CD14-positive monocyte (primary cell): ENCODE measurements at regions not wholly inside any gene's neighbourhood (a gene's known extent, or its start where the extent isn't known, plus 50 kb on each side); places are given as distances from the start of the nearest gene placed in this dataset.

ENCODE experiments used
- DNase-seq, 3 donors: peaks; one replicate each; pipeline ENCODE4 v3.0.0-alpha.2; 2011 to 2022
- H2AFZ ChIP-seq: 2 replicates; pipeline ENCODE4 v1.6.0; 2012; ENCODE audit warnings: mild to moderate bottlenecking, low read depth, low read length, inconsistent platforms; ENCODE audit not compliant: insufficient read depth, poor library complexity, severe bottlenecking
- H3K27ac ChIP-seq, 2 donors: 1 replicate in 1 of 2; 2 replicates in 1 of 2; pipeline ENCODE4 v1.5.1; 2012 to 2013; ENCODE audit warnings: low read length in 2 of 2, control low read depth in 1 of 2, inconsistent platforms in 1 of 2, low read depth in 1 of 2, mild to moderate bottlenecking in 1 of 2
- H3K27me3 ChIP-seq, 2 donors: one replicate each; pipeline versions ENCODE4 v1.6.0 to v1.6.1; 2011 to 2013; ENCODE audit warnings: low read length in 2 of 2; ENCODE audit not compliant: control insufficient read depth in 2 of 2, insufficient read depth in 2 of 2
- H3K36me3 ChIP-seq, 2 donors: replicated peaks in 1 of 2; 1 replicate in 1 of 2; 2 replicates in 1 of 2; pipeline versions ENCODE4 v1.5.1 to v1.6.1; 2012 to 2013; ENCODE audit warnings: low read length in 2 of 2, control low read depth in 1 of 2, inconsistent platforms in 1 of 2, mild to moderate bottlenecking in 1 of 2; ENCODE audit not compliant: insufficient read depth in 2 of 2, control insufficient read depth in 1 of 2
- H3K4me1 ChIP-seq, 2 donors: 1 replicate in 1 of 2; 2 replicates in 1 of 2; pipeline versions ENCODE4 v1.5.1 to v1.6.1; 2012 to 2013; ENCODE audit warnings: low read length in 2 of 2, control low read depth in 1 of 2, inconsistent platforms in 1 of 2, mild to moderate bottlenecking in 1 of 2, moderate library complexity in 1 of 2; ENCODE audit not compliant: insufficient read depth in 2 of 2, control insufficient read depth in 1 of 2
- H3K4me2 ChIP-seq: replicated peaks from 2 replicates; pipeline ENCODE3; 2012; ENCODE audit warnings: low read length, moderate library complexity, mild to moderate bottlenecking; ENCODE audit not compliant: poor library complexity, severe bottlenecking; ENCODE audit errors: extremely low read depth
- H3K4me3 ChIP-seq, 3 experiments: fragments of 200-600 bp in 1 of 3; sonication (generic) in 1 of 3; replicated peaks in 1 of 3; 1 replicate in 2 of 3; 2 replicates in 1 of 3; pipeline ENCODE4 v1.5.1; 2011 to 2013; ENCODE audit warnings: low read length in 3 of 3, mild to moderate bottlenecking in 3 of 3, control low read depth in 2 of 3, low read depth in 2 of 3, inconsistent platforms in 1 of 3, moderate library complexity in 1 of 3
- H3K79me2 ChIP-seq: 2 replicates; pipeline ENCODE4 v1.6.0; 2012; ENCODE audit warnings: mild to moderate bottlenecking, control low read depth, inconsistent platforms, low read length, moderate library complexity; ENCODE audit not compliant: insufficient read depth
- H3K9ac ChIP-seq: 2 replicates; pipeline ENCODE4 v1.6.0; 2017; ENCODE audit warnings: low read length, mild to moderate bottlenecking; ENCODE audit not compliant: insufficient read depth, poor library complexity, severe bottlenecking
- H3K9me3 ChIP-seq, 2 donors: replicated peaks in 1 of 2; 1 replicate in 1 of 2; 2 replicates in 1 of 2; pipeline versions ENCODE4 v1.5.1 to v1.6.1; 2012 to 2013; ENCODE audit warnings: low read length in 2 of 2, control low read depth in 1 of 2; ENCODE audit not compliant: control insufficient read depth in 1 of 2, insufficient read depth in 1 of 2
- H4K20me1 ChIP-seq: 2 replicates; pipeline ENCODE4 v1.6.0; 2012; ENCODE audit warnings: mild to moderate bottlenecking, low read length, control low read depth, moderate library complexity; ENCODE audit not compliant: insufficient read depth
- H3K27ac Mint-ChIP-seq, 7 donors: one replicate each; pipeline ENCODE4 v1.8.0; 2020; ENCODE audit warnings: mild to moderate bottlenecking in 7 of 7, mixed read lengths in 7 of 7, moderate library complexity in 6 of 7, inconsistent platforms in 2 of 7
- H3K27me3 Mint-ChIP-seq, 3 donors: one replicate each; pipeline ENCODE4 v1.8.0; 2021 to 2022; ENCODE audit warnings: low read depth in 3 of 3, mild to moderate bottlenecking in 3 of 3, mixed read lengths in 3 of 3, moderate library complexity in 3 of 3, inconsistent platforms in 1 of 3
- H3K36me3 Mint-ChIP-seq, 2 donors: one replicate each; pipeline ENCODE4 v1.8.0; 2020; ENCODE audit warnings: mixed read lengths in 2 of 2, inconsistent platforms in 1 of 2, mild to moderate bottlenecking in 1 of 2
- H3K4me1 Mint-ChIP-seq: one replicate; pipeline ENCODE4 v1.8.0; 2020; ENCODE audit warnings: mild to moderate bottlenecking, mixed read lengths
- H3K4me3 Mint-ChIP-seq, 2 donors: one replicate each; pipeline ENCODE4 v1.8.0; 2020; ENCODE audit warnings: mild to moderate bottlenecking in 2 of 2, mixed read lengths in 2 of 2, moderate library complexity in 1 of 2
- H3K9me3 Mint-ChIP-seq, 7 donors: one replicate each; pipeline ENCODE4 v1.8.0; 2020 to 2022; ENCODE audit warnings: mixed read lengths in 7 of 7, mild to moderate bottlenecking in 6 of 7, moderate library complexity in 6 of 7, inconsistent platforms in 2 of 7
- CTCF ChIP-seq: fragments of 200-600 bp; IDR thresholded peaks from one replicate; pipeline ENCODE4 v1.8.0; 2022; ENCODE audit warnings: antibody characterized with exemption, mild to moderate bottlenecking
- WGBS: methylation state at CpG from one replicate; pipeline ENCODE4 v1.1.5; 2013; ENCODE audit warnings: missing lambda C conversion rate; ENCODE audit not compliant: insufficient coverage; 5-methylcytosine and 5-hydroxymethylcytosine counted together
- intact Hi-C, 2 donors: fragments of 100-400 bp; cut with micrococcal nuclease; formaldehyde crosslinking; loops; one replicate each; pipeline versions ENCODE4 v1.15.0 to v1.15.1; 2023

GRCh38 chr15:94731286-94731685, 499.9 kb downstream of the MCTP2 start:
- Histone ChIP-seq H2AFZ (no peak overlapping the region), H3K4me1 (no peaks in the 10 kb centered on the region), H3K9me3 (no peaks in the 10 kb centered on the region), H3K9ac (no peak overlapping the region), H3K79me2 (no peaks in the 10 kb centered on the region), H3K36me3 (no peaks in the 10 kb centered on the region), H3K27me3 (no peaks in the 10 kb centered on the region), H3K4me2 (no peak overlapping the region), H4K20me1 (no peaks in the 10 kb centered on the region), H3K27ac (no peak overlapping the region), H3K4me3 (no peak overlapping the region)
- no CpG with 5 or more reads among the region's 3 CpGs for WGBS
- no peak for TF ChIP-seq CTCF
- Mint-ChIP-seq H3K4me3 (no peak overlapping the region), H3K27me3 (peaks cover 0 to 4% (median 1%) of the 10 kb centered on the region in 3 donors), H3K4me1 (no peaks in the 10 kb centered on the region), H3K36me3 (no peaks in the 10 kb centered on the region), H3K9me3 (peaks cover 0 to 3% (median 0%) of the 10 kb centered on the region in 7 donors), H3K27ac (no peak overlapping the region)
- DNase-seq = no peak
- intact Hi-C loops = no loop called here

- no CpG with 5 or more reads among the region's 1 CpG for WGBS
- H3K36me3 Mint-ChIP-seq = no peaks in the 10 kb centered on the region
- Histone ChIP-seq H3K9ac (no peak overlapping the region), H2AFZ (no peak overlapping the region), H3K27me3 (no peaks in the 10 kb centered on the region), H3K4me2 (no peak overlapping the region), H3K4me1 (no peaks in the 10 kb centered on the region), H4K20me1 (no peaks in the 10 kb centered on the region), H3K79me2 (no peaks in the 10 kb centered on the region), H3K9me3 (no peaks in the 10 kb centered on the region), H3K27ac (no peak overlapping the region), H3K36me3 (no peaks in the 10 kb centered on the region), H3K4me3 (no peak overlapping the region)
- no peak overlapping the region for H3K4me3 Mint-ChIP-seq
- H3K4me1 Mint-ChIP-seq = no peaks in the 10 kb centered on the region
- no peak overlapping the region for H3K27ac Mint-ChIP-seq
- DNase-seq = no peak
- peaks cover 0 to 4% (median 2%) of the 10 kb centered on the region in 3 donors for H3K27me3 Mint-ChIP-seq
- TF ChIP-seq CTCF = no peak
- intact Hi-C loops = no loop called here
- H3K9me3 Mint-ChIP-seq = peaks cover 0 to 3% (median 0%) of the 10 kb centered on the region in 7 donors
These were observed 503.1 kb downstream of the MCTP2 start for GRCh38 chr15:94734460-94734859.
